Loucy (cell line): ENCODE measurements at regions not wholly inside any gene's neighbourhood (a gene's known extent, or its start where the extent isn't known, plus 50 kb on each side); places are given as distances from the start of the nearest gene placed in this dataset.

Experiments used
- CTCF ChIP-seq: fragments of 200-600 bp; sonication (generic); conservative IDR thresholded peaks from 2 replicates; pipeline ENCODE4 v1.5.1; 2014; ENCODE audit warnings: mild to moderate bottlenecking, antibody characterized with exemption, low read length
- EZH2phosphoT487 ChIP-seq: fragments of 200-600 bp; IDR thresholded peaks from 2 replicates; pipeline ENCODE4 v1.6.1; 2018; ENCODE audit warnings: antibody characterized with exemption, mild to moderate bottlenecking, moderate library complexity, borderline replicate concordance

- no peak for TF ChIP-seq CTCF
- no peak for TF ChIP-seq EZH2phosphoT487
These were observed 228.3 kb upstream of the MGAT4C start for GRCh38 chr12:86484473-86484872.
